Liver (tissue), 3 donors: ENCODE measurements at regions not wholly inside any gene's neighbourhood (a gene's known extent, or its start where the extent isn't known, plus 50 kb on each side); places are given as distances from the start of the nearest gene placed in this dataset.

Experiments used
- GABPA ChIP-seq, 2 donors: IDR thresholded peaks in 1 of 2; conservative IDR thresholded peaks in 1 of 2; 2 replicates each; pipeline ENCODE4 v1.6.1; 2016; ENCODE audit warnings: antibody characterized with exemption in 2 of 2, mild to moderate bottlenecking in 1 of 2, moderate library complexity in 1 of 2
- HNF4G ChIP-seq: IDR thresholded peaks from 2 replicates; pipeline ENCODE4 v1.6.1; 2016; ENCODE audit warnings: antibody characterized with exemption
- JUND ChIP-seq, 2 donors: IDR thresholded peaks; 2 replicates each; pipeline ENCODE4 v1.6.1; 2016; ENCODE audit warnings: antibody characterized with exemption in 2 of 2
- RAD21 ChIP-seq, 2 donors: IDR thresholded peaks; 2 replicates each; pipeline ENCODE4 v1.6.1; 2016; ENCODE audit warnings: antibody characterized with exemption in 2 of 2, mild to moderate bottlenecking in 2 of 2
- REST ChIP-seq: IDR thresholded peaks from 2 replicates; pipeline ENCODE4 v1.6.1; 2016; ENCODE audit warnings: antibody characterized with exemption, mild to moderate bottlenecking
- SP1 ChIP-seq: IDR thresholded peaks from 2 replicates; pipeline ENCODE4 v1.6.1; 2018; ENCODE audit warnings: antibody characterized with exemption, mild to moderate bottlenecking
- TAF1 ChIP-seq: conservative IDR thresholded peaks from 2 replicates; pipeline ENCODE4 v1.6.1; 2016; ENCODE audit warnings: antibody characterized with exemption, mild to moderate bottlenecking
- YY1 ChIP-seq: IDR thresholded peaks from 2 replicates; pipeline ENCODE4 v1.6.1; 2016; ENCODE audit warnings: antibody characterized with exemption, mild to moderate bottlenecking
- TF ChIP-seq, protein P1 (sequence below): fragments of 150-350 bp; IDR thresholded peaks from 2 replicates; pipeline ENCODE4 v1.5.1; 2017; ENCODE audit warnings: improper control_type of control experiment, low read depth, low read length; ENCODE audit not compliant: missing input control
- TF ChIP-seq, protein P2 (sequence below): IDR thresholded peaks from 2 replicates; pipeline ENCODE4 v1.6.1; 2016; ENCODE audit warnings: antibody characterized with exemption
- TF ChIP-seq, protein P3 (sequence below): IDR thresholded peaks from 2 replicates; pipeline ENCODE4 v1.6.1; 2016; ENCODE audit warnings: antibody characterized with exemption
- TF ChIP-seq, protein P4 (sequence below): IDR thresholded peaks from 2 replicates; pipeline ENCODE4 v1.6.1; 2016; ENCODE audit warnings: antibody characterized with exemption
- donor health status: healthy.
- donor health status: healthy.

DNA sequence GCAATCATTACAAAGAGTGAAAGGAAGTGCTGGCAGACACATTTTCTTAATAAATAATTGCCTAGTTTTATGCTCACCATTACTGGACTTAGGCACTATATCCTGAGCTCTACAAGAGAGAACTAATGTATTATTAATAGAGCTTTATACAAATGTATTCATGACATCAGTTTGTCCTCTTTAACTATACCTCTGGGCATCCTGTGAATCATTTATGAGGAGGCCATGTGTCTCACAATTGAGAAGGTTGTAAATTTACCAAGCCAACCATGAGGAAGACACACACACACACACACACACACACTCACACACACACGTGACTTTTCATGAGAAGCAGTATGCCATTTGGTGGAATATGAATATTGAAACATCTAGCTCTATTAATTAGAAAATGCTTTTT is 728.2 kb downstream of the ARAP2 start:
- TF ChIP-seq HNF4G: no peak
- TF ChIP-seq RAD21 (IDR thresholded peaks at IDR 0.05): no peak
- TF ChIP-seq, protein P1, sequence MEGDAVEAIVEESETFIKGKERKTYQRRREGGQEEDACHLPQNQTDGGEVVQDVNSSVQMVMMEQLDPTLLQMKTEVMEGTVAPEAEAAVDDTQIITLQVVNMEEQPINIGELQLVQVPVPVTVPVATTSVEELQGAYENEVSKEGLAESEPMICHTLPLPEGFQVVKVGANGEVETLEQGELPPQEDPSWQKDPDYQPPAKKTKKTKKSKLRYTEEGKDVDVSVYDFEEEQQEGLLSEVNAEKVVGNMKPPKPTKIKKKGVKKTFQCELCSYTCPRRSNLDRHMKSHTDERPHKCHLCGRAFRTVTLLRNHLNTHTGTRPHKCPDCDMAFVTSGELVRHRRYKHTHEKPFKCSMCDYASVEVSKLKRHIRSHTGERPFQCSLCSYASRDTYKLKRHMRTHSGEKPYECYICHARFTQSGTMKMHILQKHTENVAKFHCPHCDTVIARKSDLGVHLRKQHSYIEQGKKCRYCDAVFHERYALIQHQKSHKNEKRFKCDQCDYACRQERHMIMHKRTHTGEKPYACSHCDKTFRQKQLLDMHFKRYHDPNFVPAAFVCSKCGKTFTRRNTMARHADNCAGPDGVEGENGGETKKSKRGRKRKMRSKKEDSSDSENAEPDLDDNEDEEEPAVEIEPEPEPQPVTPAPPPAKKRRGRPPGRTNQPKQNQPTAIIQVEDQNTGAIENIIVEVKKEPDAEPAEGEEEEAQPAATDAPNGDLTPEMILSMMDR: no peak
- TF ChIP-seq, protein P2, sequence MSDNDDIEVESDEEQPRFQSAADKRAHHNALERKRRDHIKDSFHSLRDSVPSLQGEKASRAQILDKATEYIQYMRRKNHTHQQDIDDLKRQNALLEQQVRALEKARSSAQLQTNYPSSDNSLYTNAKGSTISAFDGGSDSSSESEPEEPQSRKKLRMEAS: no peak
- TF ChIP-seq SP1: no peak
- TF ChIP-seq, protein P3, sequence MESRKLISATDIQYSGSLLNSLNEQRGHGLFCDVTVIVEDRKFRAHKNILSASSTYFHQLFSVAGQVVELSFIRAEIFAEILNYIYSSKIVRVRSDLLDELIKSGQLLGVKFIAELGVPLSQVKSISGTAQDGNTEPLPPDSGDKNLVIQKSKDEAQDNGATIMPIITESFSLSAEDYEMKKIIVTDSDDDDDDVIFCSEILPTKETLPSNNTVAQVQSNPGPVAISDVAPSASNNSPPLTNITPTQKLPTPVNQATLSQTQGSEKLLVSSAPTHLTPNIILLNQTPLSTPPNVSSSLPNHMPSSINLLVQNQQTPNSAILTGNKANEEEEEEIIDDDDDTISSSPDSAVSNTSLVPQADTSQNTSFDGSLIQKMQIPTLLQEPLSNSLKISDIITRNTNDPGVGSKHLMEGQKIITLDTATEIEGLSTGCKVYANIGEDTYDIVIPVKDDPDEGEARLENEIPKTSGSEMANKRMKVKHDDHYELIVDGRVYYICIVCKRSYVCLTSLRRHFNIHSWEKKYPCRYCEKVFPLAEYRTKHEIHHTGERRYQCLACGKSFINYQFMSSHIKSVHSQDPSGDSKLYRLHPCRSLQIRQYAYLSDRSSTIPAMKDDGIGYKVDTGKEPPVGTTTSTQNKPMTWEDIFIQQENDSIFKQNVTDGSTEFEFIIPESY: no peak
- TF ChIP-seq GABPA (IDR thresholded peaks at IDR 0.05 in 1 of 2, conservative IDR thresholded peaks at IDR 0.05 in 1 of 2): no peak
- no peak for TF ChIP-seq JUND (IDR thresholded peaks at IDR 0.05)
- no peak for TF ChIP-seq REST
- TF ChIP-seq TAF1: no peak
- TF ChIP-seq YY1: no peak
- TF ChIP-seq, protein P4, sequence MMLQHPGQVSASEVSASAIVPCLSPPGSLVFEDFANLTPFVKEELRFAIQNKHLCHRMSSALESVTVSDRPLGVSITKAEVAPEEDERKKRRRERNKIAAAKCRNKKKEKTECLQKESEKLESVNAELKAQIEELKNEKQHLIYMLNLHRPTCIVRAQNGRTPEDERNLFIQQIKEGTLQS: no peak
